ENCODE measurements at regions not wholly inside any gene's neighbourhood (a gene's known extent, or its start where the extent isn't known, plus 50 kb on each side); places are given as distances from the start of the nearest gene placed in this dataset.

- H3K9me3 Mint-ChIP-seq: peaks cover 9 to 15% (median 11%) of the 10 kb centered on the region in 3 donors
- Histone ChIP-seq H3K27ac (ENCODE audit: low read length) (no peak overlapping the region), H3K4me1 (ENCODE audit: control insufficient read depth in 1 of 2, extremely low read depth in 1 of 2, insufficient read depth in 2 of 2, low read length in 2 of 2) (no peaks in the 10 kb centered on the region), H3K9me3 (no peaks in the 10 kb centered on the region), H3K27me3 (replicated peaks in 1 of 2; ENCODE audit: control insufficient read depth in 2 of 2, extremely low read depth in 1 of 2, insufficient read depth in 2 of 2, low read length in 1 of 2) (no peaks in the 10 kb centered on the region), H3K36me3 (ENCODE audit: control insufficient read depth in 2 of 2, extremely low read depth in 1 of 2, insufficient read depth in 1 of 2, low read length in 1 of 2) (no peaks in the 10 kb centered on the region), H3K4me3 (ENCODE audit: control insufficient read depth in 1 of 2, extremely low read depth in 1 of 2, low read length in 1 of 2) (no peak overlapping the region)
- DNase-seq: no peak
- no peak overlapping the region for H3K4me3 Mint-ChIP-seq
- H3K27me3 Mint-ChIP-seq: no peaks in the 10 kb centered on the region
- H3K36me3 Mint-ChIP-seq: no peaks in the 10 kb centered on the region
- no CpG with 5 or more reads among the region's 4 CpGs for WGBS (ENCODE audit: insufficient coverage)
- no peaks in the 10 kb centered on the region for H3K4me1 Mint-ChIP-seq
- no peak for ATAC-seq (replicated peaks in 1 of 4)
- ChIA-PET POLR2A (no interaction called here), CTCF (no interaction called here)
- no peak overlapping the region for H3K27ac Mint-ChIP-seq
Observed at GRCh38 chr3:83093222-83093572, 1331.8 kb upstream of the GBE1 start.

GRCh38 chr3:83092521-83093221, 1331.2 kb upstream of the GBE1 start:
- Histone ChIP-seq H3K27me3 (replicated peaks in 1 of 2; ENCODE audit: control insufficient read depth in 2 of 2, extremely low read depth in 1 of 2, insufficient read depth in 2 of 2, low read length in 1 of 2) (no peaks in the 10 kb centered on the region), H3K4me3 (ENCODE audit: control insufficient read depth in 1 of 2, extremely low read depth in 1 of 2, low read length in 1 of 2) (no peak overlapping the region), H3K9me3 (no peaks in the 10 kb centered on the region), H3K36me3 (ENCODE audit: control insufficient read depth in 2 of 2, extremely low read depth in 1 of 2, insufficient read depth in 1 of 2, low read length in 1 of 2) (no peaks in the 10 kb centered on the region), H3K27ac (ENCODE audit: low read length) (no peak overlapping the region), H3K4me1 (ENCODE audit: control insufficient read depth in 1 of 2, extremely low read depth in 1 of 2, insufficient read depth in 2 of 2, low read length in 2 of 2) (no peaks in the 10 kb centered on the region)
- H3K4me3 Mint-ChIP-seq: no peak overlapping the region
- DNase-seq (no peak), ATAC-seq (replicated peaks in 1 of 4) (no peak)
- WGBS (ENCODE audit: insufficient coverage): 40% methylated on average over 1 of the region's 2 CpGs
- no peaks in the 10 kb centered on the region for H3K27me3 Mint-ChIP-seq
- no peak overlapping the region for H3K27ac Mint-ChIP-seq
- H3K9me3 Mint-ChIP-seq: peaks cover 9 to 13% (median 11%) of the 10 kb centered on the region in 3 donors
- POLR2A ChIA-PET: no interaction called here
- CTCF ChIA-PET: no interaction called here
- no peaks in the 10 kb centered on the region for H3K4me1 Mint-ChIP-seq
- no peaks in the 10 kb centered on the region for H3K36me3 Mint-ChIP-seq

- H3K9me3 Mint-ChIP-seq: peaks cover 12 to 27% (median 16%) of the 10 kb centered on the region in 3 donors
- no peaks in the 10 kb centered on the region for H3K27me3 ChIP-seq (replicated peaks in 1 of 2; ENCODE audit: control insufficient read depth in 2 of 2, extremely low read depth in 1 of 2, insufficient read depth in 2 of 2, low read length in 1 of 2)
- H3K36me3 Mint-ChIP-seq: no peaks in the 10 kb centered on the region
- H3K4me1 Mint-ChIP-seq: no peaks in the 10 kb centered on the region
- H3K4me3 Mint-ChIP-seq: no peak overlapping the region
- WGBS (ENCODE audit: insufficient coverage): 0% methylated on average over 1 of the region's 6 CpGs
- H3K36me3 ChIP-seq (ENCODE audit: control insufficient read depth in 2 of 2, extremely low read depth in 1 of 2, insufficient read depth in 1 of 2, low read length in 1 of 2): no peaks in the 10 kb centered on the region
- ATAC-seq (replicated peaks in 1 of 4): no peak
- no peak overlapping the region for H3K4me3 ChIP-seq (ENCODE audit: control insufficient read depth in 1 of 2, extremely low read depth in 1 of 2, low read length in 1 of 2)
- DNase-seq: no peak
- CTCF ChIA-PET: no interaction called here
- no peak overlapping the region for H3K27ac ChIP-seq (ENCODE audit: low read length)
- H3K27me3 Mint-ChIP-seq: no peaks in the 10 kb centered on the region
- POLR2A ChIA-PET: no interaction called here
- no peaks in the 10 kb centered on the region for H3K9me3 ChIP-seq
- H3K4me1 ChIP-seq (ENCODE audit: control insufficient read depth in 1 of 2, extremely low read depth in 1 of 2, insufficient read depth in 2 of 2, low read length in 2 of 2): no peaks in the 10 kb centered on the region
- H3K27ac Mint-ChIP-seq: no peak overlapping the region
Observed at GRCh38 chr3:83076041-83076440, 1314.6 kb upstream of the GBE1 start.

- no peak for DNase-seq
- H3K27me3 ChIP-seq (replicated peaks in 1 of 2; ENCODE audit: control insufficient read depth in 2 of 2, extremely low read depth in 1 of 2, insufficient read depth in 2 of 2, low read length in 1 of 2): no peaks in the 10 kb centered on the region
- no peak overlapping the region for H3K4me3 ChIP-seq (ENCODE audit: control insufficient read depth in 1 of 2, extremely low read depth in 1 of 2, low read length in 1 of 2)
- no peaks in the 10 kb centered on the region for H3K36me3 ChIP-seq (ENCODE audit: control insufficient read depth in 2 of 2, extremely low read depth in 1 of 2, insufficient read depth in 1 of 2, low read length in 1 of 2)
- H3K36me3 Mint-ChIP-seq: no peaks in the 10 kb centered on the region
- no peak overlapping the region for H3K27ac Mint-ChIP-seq
- H3K27me3 Mint-ChIP-seq: no peaks in the 10 kb centered on the region
- ChIA-PET POLR2A (no interaction called here), CTCF (no interaction called here)
- no peak overlapping the region for H3K4me3 Mint-ChIP-seq
- no peak for ATAC-seq (replicated peaks in 1 of 4)
- no peaks in the 10 kb centered on the region for H3K4me1 ChIP-seq (ENCODE audit: control insufficient read depth in 1 of 2, extremely low read depth in 1 of 2, insufficient read depth in 2 of 2, low read length in 2 of 2)
- no peaks in the 10 kb centered on the region for H3K4me1 Mint-ChIP-seq
- peaks cover 16 to 29% (median 16%) of the 10 kb centered on the region in 3 donors for H3K9me3 Mint-ChIP-seq
- H3K9me3 ChIP-seq: peaks cover 2% of the 10 kb centered on the region
- H3K27ac ChIP-seq (ENCODE audit: low read length): no peak overlapping the region
Observed at GRCh38 chr3:83074485-83074884, 1313.0 kb upstream of the GBE1 start.

- H3K9me3 Mint-ChIP-seq: peaks cover 25 to 31% (median 28%) of the 10 kb centered on the region in 3 donors
- Histone ChIP-seq H3K9me3 (peaks cover 2% of the 10 kb centered on the region), H3K27ac (ENCODE audit: low read length) (no peak overlapping the region), H3K27me3 (replicated peaks in 1 of 2; ENCODE audit: control insufficient read depth in 2 of 2, extremely low read depth in 1 of 2, insufficient read depth in 2 of 2, low read length in 1 of 2) (no peaks in the 10 kb centered on the region), H3K4me1 (ENCODE audit: control insufficient read depth in 1 of 2, extremely low read depth in 1 of 2, insufficient read depth in 2 of 2, low read length in 2 of 2) (no peaks in the 10 kb centered on the region), H3K36me3 (ENCODE audit: control insufficient read depth in 2 of 2, extremely low read depth in 1 of 2, insufficient read depth in 1 of 2, low read length in 1 of 2) (no peaks in the 10 kb centered on the region), H3K4me3 (ENCODE audit: control insufficient read depth in 1 of 2, extremely low read depth in 1 of 2, low read length in 1 of 2) (no peak overlapping the region)
- no peaks in the 10 kb centered on the region for H3K4me1 Mint-ChIP-seq
- POLR2A ChIA-PET: no interaction called here
- no peak overlapping the region for H3K4me3 Mint-ChIP-seq
- CTCF ChIA-PET: no interaction called here
- no CpG with 5 or more reads among the region's 2 CpGs for WGBS (ENCODE audit: insufficient coverage)
- no peaks in the 10 kb centered on the region for H3K36me3 Mint-ChIP-seq
- H3K27me3 Mint-ChIP-seq: no peaks in the 10 kb centered on the region
- no peak for ATAC-seq (replicated peaks in 1 of 4)
- no peak overlapping the region for H3K27ac Mint-ChIP-seq
- no peak for DNase-seq
Observed at GRCh38 chr3:83065851-83066460, 1304.5 kb upstream of the GBE1 start.

- Mint-ChIP-seq H3K27ac (no peak overlapping the region), H3K27me3 (no peaks in the 10 kb centered on the region), H3K4me1 (no peaks in the 10 kb centered on the region), H3K36me3 (no peaks in the 10 kb centered on the region), H3K4me3 (no peak overlapping the region), H3K9me3 (peaks cover 26 to 36% (median 26%) of the 10 kb centered on the region in 3 donors)
- DNase-seq (no peak), ATAC-seq (replicated peaks in 1 of 4) (no peak)
- H3K4me3 ChIP-seq (ENCODE audit: control insufficient read depth in 1 of 2, extremely low read depth in 1 of 2, low read length in 1 of 2): no peak overlapping the region
- no peaks in the 10 kb centered on the region for H3K36me3 ChIP-seq (ENCODE audit: control insufficient read depth in 2 of 2, extremely low read depth in 1 of 2, insufficient read depth in 1 of 2, low read length in 1 of 2)
- POLR2A ChIA-PET: no interaction called here
- CTCF ChIA-PET: no interaction called here
- H3K4me1 ChIP-seq (ENCODE audit: control insufficient read depth in 1 of 2, extremely low read depth in 1 of 2, insufficient read depth in 2 of 2, low read length in 2 of 2): no peaks in the 10 kb centered on the region
- WGBS (ENCODE audit: insufficient coverage): no CpG with 5 or more reads among the region's 2 CpGs
- no peaks in the 10 kb centered on the region for H3K9me3 ChIP-seq
- H3K27me3 ChIP-seq (replicated peaks in 1 of 2; ENCODE audit: control insufficient read depth in 2 of 2, extremely low read depth in 1 of 2, insufficient read depth in 2 of 2, low read length in 1 of 2): no peaks in the 10 kb centered on the region
- no peak overlapping the region for H3K27ac ChIP-seq (ENCODE audit: low read length)
Observed at GRCh38 chr3:83063446-83063845, 1302.0 kb upstream of the GBE1 start.

- Mint-ChIP-seq H3K9me3 (peaks cover 5% of the 10 kb centered on the region in 3 donors), H3K4me1 (no peaks in the 10 kb centered on the region), H3K27ac (no peak overlapping the region), H3K36me3 (no peaks in the 10 kb centered on the region), H3K27me3 (no peaks in the 10 kb centered on the region), H3K4me3 (no peak overlapping the region)
- CTCF ChIA-PET: no interaction called here
- ATAC-seq (replicated peaks in 1 of 4): no peak
- Histone ChIP-seq H3K36me3 (ENCODE audit: control insufficient read depth in 2 of 2, extremely low read depth in 1 of 2, insufficient read depth in 1 of 2, low read length in 1 of 2) (no peaks in the 10 kb centered on the region), H3K9me3 (no peaks in the 10 kb centered on the region), H3K4me3 (ENCODE audit: control insufficient read depth in 1 of 2, extremely low read depth in 1 of 2, low read length in 1 of 2) (no peak overlapping the region), H3K27me3 (replicated peaks in 1 of 2; ENCODE audit: control insufficient read depth in 2 of 2, extremely low read depth in 1 of 2, insufficient read depth in 2 of 2, low read length in 1 of 2) (no peaks in the 10 kb centered on the region), H3K4me1 (ENCODE audit: control insufficient read depth in 1 of 2, extremely low read depth in 1 of 2, insufficient read depth in 2 of 2, low read length in 2 of 2) (no peaks in the 10 kb centered on the region), H3K27ac (ENCODE audit: low read length) (no peak overlapping the region)
- POLR2A ChIA-PET: no interaction called here
- no CpG with 5 or more reads among the region's 2 CpGs for WGBS (ENCODE audit: insufficient coverage)
- DNase-seq: no peak
Observed at GRCh38 chr3:83048556-83048955, 1287.1 kb upstream of the GBE1 start.
